DMS 273 (cell line): ENCODE measurements at regions not wholly inside any gene's neighbourhood (a gene's known extent, or its start where the extent isn't known, plus 50 kb on each side); places are given as distances from the start of the nearest gene placed in this dataset.

ENCODE experiments used
- DNase-seq: peaks from one replicate; lab custom pipeline; 2025; ENCODE audit not compliant: unreplicated experiment; lab: John Stamatoyannopoulos, UW

- no peak for DNase-seq
Measured at GRCh38 chr1:14334336-14335176, 263.9 kb upstream of the KAZN start.

- no peak for DNase-seq
Measured at GRCh38 chr1:14338509-14338908, 260.0 kb upstream of the KAZN start.

GRCh38 chr1:14339288-14339687 lies 259.2 kb upstream of the KAZN start:
- DNase-seq = no peak

GRCh38 chr1:14340002-14340785 lies 258.3 kb upstream of the KAZN start:
- DNase-seq = no peak

- no peak for DNase-seq
Measured at GRCh38 chr1:14341147-14341546, 257.3 kb upstream of the KAZN start.

GRCh38 chr1:14345946-14346550 lies 252.4 kb upstream of the KAZN start:
- DNase-seq = no peak

- no peak for DNase-seq
Measured at GRCh38 chr1:14347186-14347585, 251.3 kb upstream of the KAZN start.

GRCh38 chr1:14347776-14348175 lies 250.7 kb upstream of the KAZN start:
- no peak for DNase-seq

- no peak for DNase-seq
Measured at GRCh38 chr1:14350197-14350596, 248.3 kb upstream of the KAZN start.

GRCh38 chr1:14352897-14353296 lies 245.6 kb upstream of the KAZN start:
- no peak for DNase-seq

GRCh38 chr1:14361005-14361404 lies 237.5 kb upstream of the KAZN start:
- DNase-seq = peak; percentile 76

GRCh38 chr1:14362331-14362730 lies 236.2 kb upstream of the KAZN start:
- no peak for DNase-seq

GRCh38 chr1:14363036-14363590 lies 235.4 kb upstream of the KAZN start:
- no peak for DNase-seq

GRCh38 chr1:14363707-14364413 lies 234.6 kb upstream of the KAZN start:
- DNase-seq = peak; percentile 15

- DNase-seq = peak; percentile 52
Measured at GRCh38 chr1:14365301-14365988, 233.0 kb upstream of the KAZN start.

- peak; percentile 90 for DNase-seq
Measured at GRCh38 chr1:14366091-14367018, 232.1 kb upstream of the KAZN start.

- no peak for DNase-seq
Measured at GRCh38 chr1:14367451-14367850, 231.0 kb upstream of the KAZN start.

GRCh38 chr1:14369526-14370213 lies 228.8 kb upstream of the KAZN start:
- DNase-seq = no peak
